Spleen (tissue), 11 donors: ENCODE measurements at regions not wholly inside any gene's neighbourhood (a gene's known extent, or its start where the extent isn't known, plus 50 kb on each side); places are given as distances from the start of the nearest gene placed in this dataset.

ENCODE experiments used
- DNase-seq: peaks from one replicate; pipeline ENCODE4 v3.0.0-alpha.2; 2020
- H3K27ac ChIP-seq, 8 donors: fragments of 200-600 bp; sonication (generic) in 7 of 8; 1 replicate in 4 of 8; 2 replicates in 4 of 8; pipeline versions ENCODE4 v1.5.0 to v1.8.0; 2016 to 2021; ENCODE audit warnings: inconsistent platforms in 4 of 8, mild to moderate bottlenecking in 4 of 8, moderate library complexity in 1 of 8
- H3K27me3 ChIP-seq, 7 donors: fragments of 200-600 bp; sonication (generic) in 6 of 7; replicated peaks in 1 of 7; 1 replicate in 4 of 7; 2 replicates in 3 of 7; pipeline versions ENCODE4 v1.5.0 to v1.8.0; 2016 to 2021; ENCODE audit warnings: inconsistent platforms in 3 of 7, mild to moderate bottlenecking in 1 of 7
- H3K36me3 ChIP-seq, 6 donors: fragments of 200-600 bp; sonication (generic) in 5 of 6; 1 replicate in 4 of 6; 2 replicates in 2 of 6; pipeline versions ENCODE4 v1.5.0 to v1.8.0; 2016 to 2021; ENCODE audit warnings: inconsistent platforms in 2 of 6
- H3K4me1 ChIP-seq, 6 donors: fragments of 200-600 bp; sonication (generic) in 5 of 6; 1 replicate in 3 of 6; 2 replicates in 3 of 6; pipeline versions ENCODE4 v1.5.0 to v1.8.0; 2016 to 2021; ENCODE audit warnings: inconsistent platforms in 3 of 6
- H3K4me3 ChIP-seq, 8 donors: fragments of 200-600 bp; sonication (generic) in 7 of 8; 1 replicate in 4 of 8; 2 replicates in 4 of 8; pipeline versions ENCODE4 v1.5.0 to v1.8.0; 2016 to 2021; ENCODE audit warnings: inconsistent platforms in 4 of 8, mild to moderate bottlenecking in 4 of 8, moderate library complexity in 2 of 8
- H3K9me3 ChIP-seq, 8 donors: fragments of 200-600 bp; sonication (generic) in 7 of 8; 1 replicate in 4 of 8; 2 replicates in 4 of 8; pipeline versions ENCODE4 v1.5.0 to v1.8.0; 2016 to 2021; ENCODE audit warnings: inconsistent platforms in 4 of 8
- POLR2A ChIP-seq, 3 donors: fragments of 450-650 bp; IDR thresholded peaks; one replicate each; pipeline ENCODE4 v1.5.1; 2017; ENCODE audit warnings: antibody characterized with exemption in 3 of 3, mild to moderate bottlenecking in 1 of 3
- POLR2AphosphoS5 ChIP-seq, 3 donors: sonication (generic); formaldehyde crosslinking; IDR thresholded peaks; one replicate each; pipeline ENCODE4 v1.5.1; 2017; ENCODE audit warnings: antibody characterized with exemption in 3 of 3
- WGBS, 5 donors: extraction: QIAGEN DNeasy Blood & Tissue Kit in 3 of 5; methylation state at CpG; one replicate each; pipeline versions ENCODE4 v1.1.5 to v1.1.7; 2013 to 2018; 5-methylcytosine and 5-hydroxymethylcytosine counted together
- intact Hi-C: fragments of 100-400 bp; cut with DNase I; formaldehyde crosslinking; loops from one replicate; pipeline ENCODE4 v1.15.0; 2023; ENCODE audit warnings: low total_unique reads
- TF ChIP-seq, protein P1 (sequence below), 11 experiments: fragments of 200-600 bp in 7 of 11; fragments of 450-650 bp in 4 of 11; sonication (generic) in 4 of 11; IDR thresholded peaks in 8 of 11; conservative IDR thresholded peaks in 3 of 11; 1 replicate in 7 of 11; 2 replicates in 4 of 11; pipeline versions ENCODE4 v1.4.0 to v1.8.0; 2016 to 2021; ENCODE audit warnings: antibody characterized with exemption in 11 of 11, inconsistent platforms in 4 of 11, mild to moderate bottlenecking in 1 of 11
- donor health status: healthy with polysubstance abuse.
- donor health status: DM: no; HTN: no; CAD: no; lungs with moderate emphysema.
- donor health status: DM: no; HTN: no; CAD: no.
- donor health status: Bipolar disorder and iron deficiency.
- donor health status: healthy.
- donor health status: DM: no; HTN: no; CAD: no.
- donor health status: DM: yes; HTN: yes; CAD: no.

DNA sequence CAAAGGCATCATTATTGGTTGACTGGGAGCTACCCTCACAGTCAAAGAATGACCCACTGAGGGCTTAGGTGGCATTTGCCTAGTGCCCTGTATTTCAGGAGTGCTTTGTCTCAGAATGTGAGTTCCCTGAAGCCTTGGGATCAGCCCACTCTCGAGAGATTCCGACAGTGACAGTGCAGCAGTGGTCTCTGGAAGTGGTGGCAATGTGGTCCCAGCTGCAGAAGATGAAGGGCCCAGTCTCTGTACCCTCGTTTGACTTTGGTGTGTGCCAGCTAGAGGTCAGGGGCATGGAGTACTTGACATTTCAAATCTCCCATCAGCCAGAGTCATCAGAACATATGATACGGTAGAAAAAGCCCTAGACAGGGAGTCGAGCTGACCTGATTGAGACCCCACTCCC is 153.7 kb downstream of the EFNB1 start:
- Histone ChIP-seq H3K4me3 (no peak overlapping the region), H3K27ac (no peak overlapping the region), H3K9me3 (no peaks in the 10 kb centered on the region), H3K27me3 (peaks cover 0 to 4% (median 0%) of the 10 kb centered on the region in 7 donors), H3K4me1 (no peaks in the 10 kb centered on the region), H3K36me3 (no peaks in the 10 kb centered on the region)
- no peak for DNase-seq
- intact Hi-C loops, result no loop called here
- TF ChIP-seq, protein P1, sequence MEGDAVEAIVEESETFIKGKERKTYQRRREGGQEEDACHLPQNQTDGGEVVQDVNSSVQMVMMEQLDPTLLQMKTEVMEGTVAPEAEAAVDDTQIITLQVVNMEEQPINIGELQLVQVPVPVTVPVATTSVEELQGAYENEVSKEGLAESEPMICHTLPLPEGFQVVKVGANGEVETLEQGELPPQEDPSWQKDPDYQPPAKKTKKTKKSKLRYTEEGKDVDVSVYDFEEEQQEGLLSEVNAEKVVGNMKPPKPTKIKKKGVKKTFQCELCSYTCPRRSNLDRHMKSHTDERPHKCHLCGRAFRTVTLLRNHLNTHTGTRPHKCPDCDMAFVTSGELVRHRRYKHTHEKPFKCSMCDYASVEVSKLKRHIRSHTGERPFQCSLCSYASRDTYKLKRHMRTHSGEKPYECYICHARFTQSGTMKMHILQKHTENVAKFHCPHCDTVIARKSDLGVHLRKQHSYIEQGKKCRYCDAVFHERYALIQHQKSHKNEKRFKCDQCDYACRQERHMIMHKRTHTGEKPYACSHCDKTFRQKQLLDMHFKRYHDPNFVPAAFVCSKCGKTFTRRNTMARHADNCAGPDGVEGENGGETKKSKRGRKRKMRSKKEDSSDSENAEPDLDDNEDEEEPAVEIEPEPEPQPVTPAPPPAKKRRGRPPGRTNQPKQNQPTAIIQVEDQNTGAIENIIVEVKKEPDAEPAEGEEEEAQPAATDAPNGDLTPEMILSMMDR (IDR thresholded peaks at IDR 0.05 in 8 of 11, conservative IDR thresholded peaks at IDR 0.05 in 3 of 11), result no peak
- TF ChIP-seq POLR2AphosphoS5 (IDR thresholded peaks at IDR 0.05) (no peak), POLR2A (IDR thresholded peaks at IDR 0.05) (no peak)
- 67 to 82% (median 70%) methylated on average over 4 to 5 of the region's 5 CpGs for WGBS, 5 donors

GRCh38 chrX:68980906-68981616 is 152.2 kb downstream of the EFNB1 start:
- intact Hi-C loops, result no loop called here
- Histone ChIP-seq H3K27ac (no peak overlapping the region), H3K4me3 (no peak overlapping the region), H3K36me3 (no peaks in the 10 kb centered on the region), H3K4me1 (no peaks in the 10 kb centered on the region), H3K27me3 (no peaks in the 10 kb centered on the region), H3K9me3 (peaks cover 0 to 9% (median 4%) of the 10 kb centered on the region in 8 donors)
- 70 to 96% (median 92%) methylated on average over 8 to 9 of the region's 9 CpGs for WGBS, 5 donors
- TF ChIP-seq, protein P1 (IDR thresholded peaks at IDR 0.05 in 8 of 11, conservative IDR thresholded peaks at IDR 0.05 in 3 of 11), result no peak
- TF ChIP-seq POLR2AphosphoS5 (IDR thresholded peaks at IDR 0.05), result no peak
- TF ChIP-seq POLR2A (IDR thresholded peaks at IDR 0.05), result no peak
- no peak for DNase-seq

GRCh38 chrX:68978655-68979054 is 149.8 kb downstream of the EFNB1 start:
- WGBS, 5 donors, result 35 to 71% (median 44%) methylated on average over 1 of the region's 1 CpG
- no peak for DNase-seq

DNA sequence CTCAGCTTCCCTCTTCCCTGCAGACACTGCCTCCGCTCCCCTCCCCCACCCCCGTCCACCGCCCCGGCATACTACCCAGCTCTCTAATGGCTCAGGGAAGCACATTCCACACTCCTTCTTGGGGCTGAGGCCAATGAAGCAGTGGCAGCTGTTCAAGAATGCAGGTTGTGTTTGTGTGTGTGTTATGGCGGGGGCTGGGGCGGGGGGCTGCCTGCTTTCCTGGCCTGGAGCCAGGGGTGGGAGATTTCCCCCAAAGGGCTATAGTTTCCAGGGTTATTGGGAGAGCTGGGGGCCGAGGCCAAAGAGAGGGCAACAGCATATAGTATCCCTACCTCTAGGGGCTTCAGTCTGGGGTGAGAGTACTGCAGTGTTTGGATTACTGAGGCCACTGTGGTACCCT is 149.4 kb downstream of the EFNB1 start:
- DNase-seq, result no peak

More at GRCh38 chrX:68978655-68979054, 149.8 kb downstream of the EFNB1 start:
- H3K27me3 ChIP-seq, result no peaks in the 10 kb centered on the region
- H3K4me1 ChIP-seq, result no peaks in the 10 kb centered on the region
- no peak for TF ChIP-seq POLR2A (IDR thresholded peaks at IDR 0.05)
- TF ChIP-seq, protein P1 (IDR thresholded peaks at IDR 0.05 in 8 of 11, conservative IDR thresholded peaks at IDR 0.05 in 3 of 11), result no peak
- no peak for TF ChIP-seq POLR2AphosphoS5 (IDR thresholded peaks at IDR 0.05)
- no peak overlapping the region for H3K4me3 ChIP-seq
- intact Hi-C loops, result no loop called here
- peaks cover 0 to 26% (median 10%) of the 10 kb centered on the region in 8 donors for H3K9me3 ChIP-seq
- H3K27ac ChIP-seq, result no peak overlapping the region
- no peaks in the 10 kb centered on the region for H3K36me3 ChIP-seq

More for the DNA sequence above, 149.4 kb downstream of the EFNB1 start:
- H3K4me3 ChIP-seq, result no peak overlapping the region
- intact Hi-C loops, result no loop called here
- no peaks in the 10 kb centered on the region for H3K27me3 ChIP-seq
- no peaks in the 10 kb centered on the region for H3K4me1 ChIP-seq
- no peaks in the 10 kb centered on the region for H3K36me3 ChIP-seq
- 64 to 84% (median 67%) methylated on average over 3 to 7 of the region's 7 CpGs for WGBS, 5 donors
- H3K27ac ChIP-seq, result no peak overlapping the region
- peaks cover 0 to 29% (median 11%) of the 10 kb centered on the region in 8 donors for H3K9me3 ChIP-seq
- TF ChIP-seq, protein P1 (IDR thresholded peaks at IDR 0.05 in 8 of 11, conservative IDR thresholded peaks at IDR 0.05 in 3 of 11), result no peak
- no peak for TF ChIP-seq POLR2A (IDR thresholded peaks at IDR 0.05)
- no peak for TF ChIP-seq POLR2AphosphoS5 (IDR thresholded peaks at IDR 0.05)
